Parathyroid adenoma (tissue), 2 donors: ENCODE measurements at regions not wholly inside any gene's neighbourhood (a gene's known extent, or its start where the extent isn't known, plus 50 kb on each side); places are given as distances from the start of the nearest gene placed in this dataset.
A peak's percentile ranks its signal among the peaks of the same experiment; 100 is the strongest.
"Not testable (repeated sequence)": the region's sequence is repeated elsewhere in the genome, so short reads cannot be mapped to it uniquely, and the experiment has no call there.

Experiments
- H2AFZ ChIP-seq: fragments of 300-600 bp; sonication (generic); one replicate; pipeline ENCODE4 v1.7.0; 2017; ENCODE audit warnings: antibody characterized with exemption, mild to moderate bottlenecking
- H3K27ac ChIP-seq: fragments of 300-600 bp; sonication (generic); one replicate; pipeline ENCODE4 v1.7.0; 2017
- H3K27me3 ChIP-seq: fragments of 300-600 bp; sonication (generic); one replicate; pipeline ENCODE4 v1.7.0; 2017; ENCODE audit warnings: low read length; ENCODE audit not compliant: control insufficient read depth, insufficient read depth
- H3K36me3 ChIP-seq: fragments of 300-600 bp; sonication (generic); one replicate; pipeline ENCODE4 v1.7.0; 2017; ENCODE audit warnings: low read length; ENCODE audit not compliant: control insufficient read depth, insufficient read depth
- H3K4me1 ChIP-seq: fragments of 300-600 bp; sonication (generic); one replicate; pipeline ENCODE4 v1.7.0; 2017; ENCODE audit warnings: control low read depth
- H3K4me2 ChIP-seq: fragments of 300-600 bp; sonication (generic); one replicate; pipeline ENCODE4 v1.7.0; 2017; ENCODE audit warnings: low read length
- H3K4me3 ChIP-seq: fragments of 300-600 bp; sonication (generic); one replicate; pipeline ENCODE4 v1.7.0; 2017; ENCODE audit warnings: low read depth, low read length
- H3K79me2 ChIP-seq: fragments of 300-600 bp; sonication (generic); one replicate; pipeline ENCODE4 v1.7.0; 2017; ENCODE audit warnings: control low read depth
- H3K9ac ChIP-seq: fragments of 300-600 bp; sonication (generic); one replicate; pipeline ENCODE4 v1.7.0; 2017; ENCODE audit warnings: mild to moderate bottlenecking
- H3K9me3 ChIP-seq: fragments of 300-600 bp; sonication (generic); one replicate; pipeline ENCODE4 v1.7.0; 2017; ENCODE audit warnings: low read length; ENCODE audit not compliant: control insufficient read depth
- CTCF ChIP-seq: fragments of 300-600 bp; sonication (generic); IDR thresholded peaks from one replicate; pipeline ENCODE4 v1.7.0; 2017; ENCODE audit warnings: antibody characterized with exemption, mild to moderate bottlenecking
- donor health status: primary hyperparathyroidism.

- H3K4me1 ChIP-seq, result peaks cover 34% of the 10 kb centered on the region
- TF ChIP-seq CTCF, result peak; percentile 82
- not testable (repeated sequence) for H3K9ac ChIP-seq, H3K4me2 ChIP-seq, H2AFZ ChIP-seq, H3K9me3 ChIP-seq, H3K36me3 ChIP-seq, H3K79me2 ChIP-seq, H3K27ac ChIP-seq, H3K27me3 ChIP-seq, H3K4me3 ChIP-seq
These were observed 126.1 kb downstream of the METRNL start for GRCh38 chr17:83205387-83206035.

- H3K9me3 ChIP-seq, H3K4me2 ChIP-seq, H3K27ac ChIP-seq, H3K4me3 ChIP-seq, H2AFZ ChIP-seq, H3K79me2 ChIP-seq, H3K27me3 ChIP-seq, H3K9ac ChIP-seq, H3K36me3 ChIP-seq: not testable (repeated sequence)
- peaks cover 29% of the 10 kb centered on the region for H3K4me1 ChIP-seq
These were observed 126.6 kb downstream of the METRNL start for GRCh38 chr17:83206036-83206394.

GRCh38 chr17:83206819-83207588 lies 127.6 kb downstream of the METRNL start:
- not testable (repeated sequence) for H3K27me3 ChIP-seq, H3K4me2 ChIP-seq, H3K27ac ChIP-seq, H3K9ac ChIP-seq, H3K4me3 ChIP-seq, H3K79me2 ChIP-seq, H3K9me3 ChIP-seq, H3K36me3 ChIP-seq, H2AFZ ChIP-seq
- H3K4me1 ChIP-seq, result peaks cover 19% of the 10 kb centered on the region

- H3K27ac ChIP-seq, H3K4me3 ChIP-seq, H3K9ac ChIP-seq, H3K27me3 ChIP-seq, H3K36me3 ChIP-seq, H3K4me1 ChIP-seq, H3K79me2 ChIP-seq, H2AFZ ChIP-seq, H3K4me2 ChIP-seq, H3K9me3 ChIP-seq: not testable (repeated sequence)
These were observed 167.6 kb downstream of the METRNL start for GRCh38 chr17:83247001-83247400.
